HEK293T (cell line): ENCODE measurements at regions not wholly inside any gene's neighbourhood (a gene's known extent, or its start where the extent isn't known, plus 50 kb on each side); places are given as distances from the start of the nearest gene placed in this dataset.

Experiments
- ARNT ChIP-seq: fragments of 450-650 bp; IDR thresholded peaks from 2 replicates; pipeline ENCODE4 v1.6.1; 2017; ENCODE audit warnings: mild to moderate bottlenecking
- BHLHE40 ChIP-seq: fragments of 450-650 bp; IDR thresholded peaks from 2 replicates; pipeline ENCODE4 v1.6.1; 2016; ENCODE audit warnings: mild to moderate bottlenecking, moderate library complexity, borderline replicate concordance
- CTBP1 ChIP-seq: fragments of 450-650 bp; IDR thresholded peaks from 2 replicates; pipeline ENCODE4 v1.6.1; 2016; ENCODE audit warnings: borderline replicate concordance
- FOXA1 ChIP-seq: fragments of 450-650 bp; IDR thresholded peaks from 2 replicates; pipeline ENCODE4 v1.6.1; 2016; ENCODE audit warnings: mild to moderate bottlenecking
- FOXM1 ChIP-seq: fragments of 450-650 bp; IDR thresholded peaks from 2 replicates; pipeline ENCODE4 v1.6.1; 2017; ENCODE audit warnings: mild to moderate bottlenecking, borderline replicate concordance
- L3MBTL2 ChIP-seq: fragments of 450-650 bp; conservative IDR thresholded peaks from 2 replicates; pipeline ENCODE4 v1.6.1; 2016; ENCODE audit warnings: mild to moderate bottlenecking
- LEF1 ChIP-seq: fragments of 450-650 bp; IDR thresholded peaks from 2 replicates; pipeline ENCODE4 v1.6.1; 2017; ENCODE audit warnings: mild to moderate bottlenecking, borderline replicate concordance
- PKNOX1 ChIP-seq: fragments of 450-650 bp; IDR thresholded peaks from 2 replicates; pipeline ENCODE4 v1.6.1; 2016
- SP1 ChIP-seq: fragments of 450-650 bp; IDR thresholded peaks from 2 replicates; pipeline ENCODE4 v1.6.1; 2017
- ZNF384 ChIP-seq: fragments of 450-650 bp; IDR thresholded peaks from 2 replicates; pipeline ENCODE4 v1.6.1; 2016

DNA sequence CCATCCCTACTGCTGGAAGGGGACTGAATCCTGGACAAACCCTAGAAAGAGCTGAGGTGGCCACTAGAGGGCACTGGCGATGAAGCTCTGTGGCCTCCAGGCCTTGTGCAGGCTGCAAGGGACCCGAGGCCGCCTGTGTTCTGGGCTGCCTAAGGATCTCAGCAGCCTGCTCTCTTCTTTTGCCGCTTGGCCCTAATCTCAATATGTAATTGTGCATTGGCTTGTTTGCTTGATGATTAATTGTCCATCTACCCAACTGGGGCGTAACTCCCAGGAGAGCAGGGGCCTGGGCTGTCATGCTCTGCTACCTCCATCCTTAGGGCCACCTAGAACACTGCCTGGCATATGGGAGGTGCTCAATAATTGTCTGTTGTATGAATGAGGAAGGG is 73.8 kb downstream of the SYNE3 start:
- no peak for TF ChIP-seq SP1
- TF ChIP-seq ARNT, result no peak
- TF ChIP-seq ZNF384, result no peak
- no peak for TF ChIP-seq FOXA1
- no peak for TF ChIP-seq PKNOX1
- TF ChIP-seq L3MBTL2, result no peak
- no peak for TF ChIP-seq CTBP1
- TF ChIP-seq FOXM1, result no peak
- TF ChIP-seq LEF1, result no peak
- TF ChIP-seq BHLHE40, result no peak
